SJCRH30 (cell line): ENCODE measurements at regions not wholly inside any gene's neighbourhood (a gene's known extent, or its start where the extent isn't known, plus 50 kb on each side); places are given as distances from the start of the nearest gene placed in this dataset.

Experiments
- DNase-seq, 2 experiments: peaks; one replicate each; pipeline ENCODE4 v3.0.0-alpha.2; 2015 to 2020
- H3K27ac ChIP-seq: fragments of 250-450 bp; sonication (Bioruptor Pico); 2 replicates; pipeline ENCODE4 v1.5.1; 2020; ENCODE audit warnings: mild to moderate bottlenecking, moderate library complexity
- H3K27me3 ChIP-seq: fragments of 250-450 bp; sonication (Bioruptor Pico); 2 replicates; pipeline ENCODE4 v1.5.1; 2020; ENCODE audit warnings: mild to moderate bottlenecking, moderate library complexity
- H3K36me3 ChIP-seq: fragments of 250-450 bp; sonication (Bioruptor Pico); 2 replicates; pipeline ENCODE4 v1.5.1; 2020; ENCODE audit warnings: mild to moderate bottlenecking, moderate library complexity
- H3K4me1 ChIP-seq: fragments of 250-450 bp; sonication (Bioruptor Pico); 2 replicates; pipeline ENCODE4 v1.5.1; 2020; ENCODE audit warnings: mild to moderate bottlenecking, moderate library complexity
- H3K4me3 ChIP-seq: fragments of 250-450 bp; sonication (Bioruptor Pico); 2 replicates; pipeline ENCODE4 v1.5.1; 2020; ENCODE audit warnings: mild to moderate bottlenecking, moderate library complexity
- H3K9me3 ChIP-seq: fragments of 250-450 bp; sonication (Bioruptor Pico); replicated peaks from 2 replicates; pipeline ENCODE4 v1.5.1; 2020; ENCODE audit warnings: mild to moderate bottlenecking, moderate library complexity

DNA sequence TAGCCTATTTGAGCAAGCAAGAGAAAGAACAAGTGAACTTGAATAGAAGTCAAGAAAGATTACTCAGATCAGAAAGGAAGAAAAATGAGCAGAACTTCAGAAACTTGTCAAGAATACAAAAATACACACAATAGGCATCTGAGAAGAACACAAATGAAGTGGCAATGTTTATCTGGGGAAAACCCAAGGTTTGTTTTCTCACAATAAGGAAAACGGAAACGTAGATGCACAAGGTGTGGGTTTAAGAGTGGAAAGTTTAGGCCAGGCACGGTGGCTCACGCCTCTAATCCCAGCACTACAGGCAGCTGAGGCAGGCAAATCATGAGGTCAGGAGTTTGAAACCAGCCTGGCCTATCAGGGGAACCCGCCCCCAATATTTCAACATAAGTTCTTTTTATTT is 159.5 kb upstream of the GYPC start:
- no peak for DNase-seq
- Histone ChIP-seq H3K9me3 (no peaks in the 10 kb centered on the region), H3K4me1 (no peaks in the 10 kb centered on the region), H3K27me3 (no peaks in the 10 kb centered on the region), H3K4me3 (no peak overlapping the region), H3K27ac (no peak overlapping the region), H3K36me3 (no peaks in the 10 kb centered on the region)

DNA sequence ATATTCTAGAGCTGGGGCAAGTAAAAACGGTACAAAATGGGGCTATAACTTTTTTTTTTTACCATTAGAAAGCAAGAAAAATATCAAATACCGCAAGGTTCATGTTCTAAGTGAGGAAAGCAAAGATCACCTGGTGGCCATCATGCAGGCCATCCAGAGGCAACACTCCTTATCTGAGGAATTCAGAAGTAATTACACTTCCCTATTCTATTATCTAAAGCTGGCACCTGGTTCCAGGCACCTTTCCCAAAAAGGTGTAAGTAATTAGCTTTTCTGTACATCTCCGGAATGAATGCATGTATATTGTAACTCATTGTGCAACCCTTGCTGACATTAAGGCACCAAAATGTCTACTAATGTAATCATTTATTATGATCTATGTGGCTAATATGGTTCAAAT is 152.5 kb upstream of the GYPC start:
- no peak overlapping the region for H3K27ac ChIP-seq
- H3K27me3 ChIP-seq: no peaks in the 10 kb centered on the region
- H3K4me3 ChIP-seq: no peak overlapping the region
- DNase-seq: no peak
- no peaks in the 10 kb centered on the region for H3K4me1 ChIP-seq
- H3K36me3 ChIP-seq: no peaks in the 10 kb centered on the region
- no peaks in the 10 kb centered on the region for H3K9me3 ChIP-seq

DNA sequence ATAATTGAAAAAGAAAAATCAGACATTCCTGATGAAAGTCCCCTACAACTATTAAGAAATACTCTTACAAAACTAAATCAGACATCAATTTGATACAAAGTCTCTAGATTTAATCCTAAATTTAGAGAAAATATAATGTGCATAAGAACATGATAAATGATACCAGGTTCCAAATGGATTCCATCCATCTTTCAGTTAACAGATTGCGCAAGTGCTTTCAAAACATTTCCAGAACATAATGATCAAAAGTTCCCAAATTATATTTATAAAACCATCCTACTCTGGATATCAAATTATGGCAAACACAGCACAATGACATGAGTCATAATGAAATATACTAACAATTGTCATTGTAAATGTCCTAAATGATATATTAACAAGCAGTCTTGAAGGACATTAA is 151.0 kb upstream of the GYPC start:
- Histone ChIP-seq H3K4me3 (no peak overlapping the region), H3K27ac (no peak overlapping the region), H3K27me3 (0 out of 2 replicates have a peak, but pooled peaks cover 1% of the 10 kb centered on the region), H3K36me3 (no peaks in the 10 kb centered on the region), H3K4me1 (no peaks in the 10 kb centered on the region; the same call in 1 of the 2 replicates), H3K9me3 (no peaks in the 10 kb centered on the region)
- no peak for DNase-seq

DNA sequence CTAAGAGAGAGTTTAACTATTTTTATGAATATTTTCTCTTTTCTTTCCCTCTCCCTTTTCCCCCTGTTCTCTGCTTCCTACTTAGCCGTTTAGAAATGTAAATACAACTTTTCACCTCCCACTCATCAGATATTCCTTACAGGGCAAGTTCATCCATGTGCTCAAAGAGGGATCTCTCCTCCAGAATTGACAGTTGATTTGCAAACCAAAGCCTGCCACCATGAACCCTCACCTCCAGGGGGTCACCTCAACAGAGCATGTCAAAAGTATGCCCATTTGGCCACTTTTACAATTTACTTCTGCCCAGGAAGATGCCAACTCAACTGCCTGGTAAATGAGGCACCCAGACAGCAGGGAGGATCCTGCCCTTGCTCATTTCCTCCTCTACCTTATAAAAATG is 149.2 kb upstream of the GYPC start:
- no peaks in the 10 kb centered on the region for H3K36me3 ChIP-seq
- no peak overlapping the region for H3K27ac ChIP-seq
- H3K4me3 ChIP-seq: no peak overlapping the region
- no peak for DNase-seq
- no peaks in the 10 kb centered on the region for H3K9me3 ChIP-seq
- 0 out of 2 replicates have a peak, but pooled peaks cover 4% of the 10 kb centered on the region for H3K27me3 ChIP-seq
- no peaks in the 10 kb centered on the region; the same call in 1 of the 2 replicates for H3K4me1 ChIP-seq

DNA sequence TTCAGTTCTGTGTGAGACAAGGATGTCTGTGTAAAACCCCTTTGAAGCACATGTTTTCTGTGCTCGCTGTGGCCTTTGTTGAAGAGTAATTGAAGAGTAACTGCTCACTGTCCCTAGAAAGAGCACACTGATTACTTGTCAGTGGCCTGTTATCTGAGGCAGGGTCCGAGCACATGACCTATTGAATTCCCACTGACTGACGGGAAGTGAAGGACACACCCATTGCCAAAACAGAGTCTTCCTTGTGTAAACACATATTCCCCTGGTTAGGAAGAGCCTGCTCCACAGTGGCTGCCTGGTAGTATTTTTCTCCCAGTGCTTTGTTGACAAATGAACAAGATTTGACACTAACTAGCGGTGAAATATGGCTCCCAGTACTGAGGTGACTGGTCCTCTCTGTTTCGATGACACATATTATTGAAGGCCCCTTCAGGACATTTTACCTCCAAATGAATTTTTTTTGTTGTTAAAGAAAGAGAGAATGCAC is 148.5 kb upstream of the GYPC start:
- H3K4me3 ChIP-seq: no peak overlapping the region
- no peaks in the 10 kb centered on the region; the same call in 1 of the 2 replicates for H3K4me1 ChIP-seq
- no peak overlapping the region for H3K27ac ChIP-seq
- H3K9me3 ChIP-seq: no peaks in the 10 kb centered on the region
- 0 out of 2 replicates have a peak, but pooled peaks cover 4% of the 10 kb centered on the region for H3K27me3 ChIP-seq
- H3K36me3 ChIP-seq: no peaks in the 10 kb centered on the region
- no peak for DNase-seq

DNA sequence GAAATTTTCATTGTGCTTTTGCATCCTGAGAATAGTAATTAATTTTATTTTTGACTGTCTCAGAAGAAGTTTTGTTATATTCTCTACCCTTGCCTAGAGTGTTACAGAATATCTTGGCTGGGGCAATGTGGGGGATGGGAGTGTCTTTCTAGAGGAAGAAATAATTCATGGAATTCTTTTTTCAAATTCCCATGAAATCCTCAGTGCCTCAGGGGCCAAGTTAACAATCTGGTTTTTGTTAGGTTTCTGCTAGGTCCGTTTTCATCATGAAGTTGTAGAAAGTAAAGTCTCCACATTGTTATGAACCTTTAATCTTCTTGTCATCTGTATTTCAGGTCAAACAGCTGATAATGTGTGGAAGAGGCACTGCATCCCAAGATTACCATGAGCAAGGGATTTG is 145.6 kb upstream of the GYPC start:
- no peaks in the 10 kb centered on the region; the same call in 1 of the 2 replicates for H3K4me1 ChIP-seq
- no peak overlapping the region for H3K4me3 ChIP-seq
- no peak overlapping the region for H3K27ac ChIP-seq
- 0 out of 2 replicates have a peak, but pooled peaks cover 4% of the 10 kb centered on the region for H3K27me3 ChIP-seq
- H3K36me3 ChIP-seq: no peaks in the 10 kb centered on the region
- H3K9me3 ChIP-seq: no peaks in the 10 kb centered on the region
- DNase-seq: no peak

DNA sequence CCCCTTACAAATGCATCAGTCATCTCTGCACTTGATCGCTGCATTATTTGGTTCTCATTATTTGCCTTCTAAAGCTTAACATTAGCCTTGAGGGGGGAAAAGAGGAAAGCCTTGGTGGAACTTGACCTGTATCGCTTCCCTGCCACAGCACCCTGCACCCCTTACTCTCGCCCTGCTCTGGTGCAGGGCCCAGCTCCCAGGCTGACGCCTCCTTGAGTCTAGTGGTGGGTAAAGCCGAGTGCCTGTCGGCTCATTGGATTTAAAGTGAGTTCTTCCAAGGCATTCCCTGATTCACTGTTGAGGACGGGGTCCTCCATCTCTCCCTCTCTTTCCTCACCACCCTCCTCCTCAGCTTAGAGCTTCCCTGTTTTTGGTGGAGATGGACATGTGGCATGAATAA is 145.0 kb upstream of the GYPC start:
- no peaks in the 10 kb centered on the region for H3K36me3 ChIP-seq
- no peaks in the 10 kb centered on the region; the same call in 1 of the 2 replicates for H3K4me1 ChIP-seq
- no peaks in the 10 kb centered on the region for H3K9me3 ChIP-seq
- H3K27me3 ChIP-seq: 0 out of 2 replicates have a peak, but pooled peaks cover 4% of the 10 kb centered on the region
- no peak overlapping the region for H3K4me3 ChIP-seq
- no peak overlapping the region for H3K27ac ChIP-seq
- DNase-seq: no peak

DNA sequence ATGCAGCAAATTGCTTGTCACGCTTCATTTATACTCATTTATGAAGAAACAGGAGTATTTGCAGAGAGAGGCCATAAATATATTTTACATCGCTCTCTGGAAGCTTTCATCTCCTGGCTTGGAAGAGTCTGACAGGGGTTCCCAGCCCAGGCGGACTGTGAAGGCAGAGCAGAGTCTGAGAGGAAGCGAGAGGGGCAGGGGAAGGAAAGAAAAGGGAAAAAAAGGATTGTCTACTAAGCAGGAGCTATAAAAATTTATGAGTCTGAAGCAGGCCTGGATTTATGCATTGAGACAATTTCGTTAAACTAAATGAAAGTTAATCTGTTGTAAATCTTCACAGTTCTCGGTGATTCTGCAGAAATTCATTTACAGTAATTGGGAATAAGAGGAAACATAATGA is 143.9 kb upstream of the GYPC start:
- no peak overlapping the region for H3K4me3 ChIP-seq
- no peaks in the 10 kb centered on the region for H3K9me3 ChIP-seq
- 0 out of 2 replicates have a peak, but pooled peaks cover 4% of the 10 kb centered on the region for H3K27me3 ChIP-seq
- H3K4me1 ChIP-seq: no peaks in the 10 kb centered on the region; the same call in 1 of the 2 replicates
- DNase-seq: no peak
- no peak overlapping the region for H3K27ac ChIP-seq
- no peaks in the 10 kb centered on the region for H3K36me3 ChIP-seq

DNA sequence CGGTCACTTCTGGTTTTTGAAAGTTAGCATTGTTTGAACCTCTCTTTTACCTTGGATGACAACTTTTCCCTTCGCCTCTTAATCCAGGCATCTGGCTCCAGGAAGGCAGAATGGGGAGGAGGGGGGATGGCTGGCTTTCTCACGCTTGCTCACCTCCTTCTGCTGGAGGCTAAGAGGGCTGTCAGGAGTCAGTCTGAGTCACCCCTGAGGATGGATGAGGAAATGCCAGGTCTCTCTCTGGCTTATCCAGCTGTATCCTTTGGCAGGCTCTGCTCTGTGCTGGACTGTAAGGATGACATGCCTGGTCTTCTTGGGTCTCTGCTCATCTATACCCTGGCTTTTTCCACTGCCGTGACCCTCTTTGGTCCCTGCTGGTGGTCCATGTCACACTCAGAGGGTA is 142.9 kb upstream of the GYPC start:
- Histone ChIP-seq H3K27ac (no peak overlapping the region), H3K4me3 (no peak overlapping the region), H3K4me1 (no peaks in the 10 kb centered on the region; the same call in 1 of the 2 replicates), H3K27me3 (0 out of 2 replicates have a peak, but pooled peaks cover 4% of the 10 kb centered on the region), H3K9me3 (no peaks in the 10 kb centered on the region), H3K36me3 (no peaks in the 10 kb centered on the region)
- no peak for DNase-seq

DNA sequence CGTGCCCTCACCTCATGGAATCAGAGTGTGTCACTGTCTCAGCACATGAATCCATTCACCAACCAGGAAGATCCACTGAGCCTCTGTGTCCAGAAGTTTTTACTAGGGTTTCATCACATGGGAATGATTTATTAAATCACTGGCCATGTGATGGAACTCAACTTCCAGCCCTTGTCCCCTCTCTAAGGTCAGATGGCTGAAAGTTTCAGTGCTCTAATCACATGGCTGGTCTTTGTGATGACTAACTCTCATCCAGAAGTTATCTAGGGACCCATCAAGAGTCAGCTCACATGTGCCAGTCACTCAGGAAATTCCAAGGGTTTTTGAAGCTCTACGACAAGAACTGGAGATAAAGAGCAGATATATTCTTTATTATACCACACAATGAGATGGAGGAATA is 140.5 kb upstream of the GYPC start:
- Histone ChIP-seq H3K4me3 (no peak overlapping the region), H3K27me3 (no peaks in the 10 kb centered on the region), H3K4me1 (no peaks in the 10 kb centered on the region), H3K9me3 (no peaks in the 10 kb centered on the region), H3K36me3 (no peaks in the 10 kb centered on the region), H3K27ac (no peak overlapping the region)
- DNase-seq: no peak

DNA sequence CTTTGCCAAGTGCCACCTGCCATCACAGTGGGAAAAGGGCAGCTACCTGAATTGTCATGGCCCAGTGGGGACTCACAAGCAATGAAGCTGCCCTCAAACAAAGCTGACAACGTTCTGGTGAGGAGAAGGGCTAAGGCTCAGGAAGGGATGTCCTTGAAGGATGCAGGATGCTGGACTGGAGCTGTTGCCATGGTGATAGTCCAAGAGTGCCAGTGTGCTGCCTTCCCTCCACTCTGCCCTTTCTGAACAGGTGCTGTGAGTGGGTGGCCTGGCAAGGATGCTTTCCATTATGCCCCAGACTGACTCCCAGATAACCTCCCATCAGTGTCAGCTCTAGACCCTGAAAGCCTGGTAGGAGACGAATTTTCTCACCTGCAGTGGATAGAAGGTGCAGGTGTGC is 137.8 kb upstream of the GYPC start:
- Histone ChIP-seq H3K27ac (no peak overlapping the region), H3K4me1 (no peaks in the 10 kb centered on the region), H3K27me3 (no peaks in the 10 kb centered on the region), H3K4me3 (no peak overlapping the region), H3K9me3 (no peaks in the 10 kb centered on the region), H3K36me3 (no peaks in the 10 kb centered on the region)
- no peak for DNase-seq

DNA sequence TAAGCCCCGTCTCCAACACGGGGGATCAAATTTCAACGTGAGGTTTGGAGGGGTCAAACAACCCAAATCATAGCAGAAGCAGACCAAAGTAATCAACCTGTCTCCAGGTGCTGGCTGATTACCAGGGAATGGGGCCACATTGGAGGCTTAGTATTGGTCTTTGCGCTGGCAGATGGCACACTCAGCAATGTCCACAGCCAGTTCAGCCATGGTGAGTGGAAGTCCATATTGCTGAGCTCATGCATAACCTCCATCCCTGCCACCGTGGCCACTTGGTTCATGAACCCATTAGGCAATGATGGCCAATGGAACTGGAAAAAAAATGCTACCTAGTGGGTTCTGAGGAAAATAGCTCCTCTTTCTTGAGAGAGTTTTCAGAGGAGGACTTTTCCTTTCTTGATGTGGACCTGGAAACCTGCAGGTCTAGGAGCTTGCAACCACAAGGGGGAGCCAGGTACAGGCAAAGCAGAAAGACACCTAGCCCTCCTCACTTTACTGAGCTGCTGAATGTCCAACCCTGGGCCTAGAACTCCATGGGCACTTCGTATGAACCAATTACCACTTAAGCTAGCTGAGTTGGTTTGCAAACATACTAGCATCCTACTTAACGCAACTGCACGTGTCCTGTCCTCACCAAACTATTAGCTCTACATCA is 128.0 kb upstream of the GYPC start:
- no peak overlapping the region for H3K27ac ChIP-seq
- no peaks in the 10 kb centered on the region for H3K27me3 ChIP-seq
- no peaks in the 10 kb centered on the region for H3K9me3 ChIP-seq
- H3K4me3 ChIP-seq: no peak overlapping the region
- peak; percentile 50 to 62 for DNase-seq
- no peaks in the 10 kb centered on the region for H3K4me1 ChIP-seq
- H3K36me3 ChIP-seq: no peaks in the 10 kb centered on the region

DNA sequence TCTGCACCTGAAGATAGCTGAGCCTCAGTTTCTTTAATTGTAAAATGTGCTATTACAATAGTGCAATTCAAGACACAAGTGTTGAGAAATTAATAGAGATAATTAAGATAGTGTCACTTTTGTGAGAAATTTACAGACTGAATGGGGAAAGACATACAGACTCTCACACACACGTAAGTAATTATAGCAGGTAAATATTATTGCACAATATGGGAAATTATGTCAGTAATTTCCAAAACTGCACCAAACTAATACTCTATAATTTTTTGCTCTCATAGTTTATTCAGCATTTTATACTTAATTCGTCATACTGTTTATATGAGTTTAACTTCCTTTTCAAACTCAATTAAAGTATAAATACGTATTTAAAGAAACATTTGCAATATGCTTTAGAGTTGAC is 124.9 kb upstream of the GYPC start:
- Histone ChIP-seq H3K4me1 (no peaks in the 10 kb centered on the region), H3K27ac (no peak overlapping the region)
- no peak for DNase-seq

DNA sequence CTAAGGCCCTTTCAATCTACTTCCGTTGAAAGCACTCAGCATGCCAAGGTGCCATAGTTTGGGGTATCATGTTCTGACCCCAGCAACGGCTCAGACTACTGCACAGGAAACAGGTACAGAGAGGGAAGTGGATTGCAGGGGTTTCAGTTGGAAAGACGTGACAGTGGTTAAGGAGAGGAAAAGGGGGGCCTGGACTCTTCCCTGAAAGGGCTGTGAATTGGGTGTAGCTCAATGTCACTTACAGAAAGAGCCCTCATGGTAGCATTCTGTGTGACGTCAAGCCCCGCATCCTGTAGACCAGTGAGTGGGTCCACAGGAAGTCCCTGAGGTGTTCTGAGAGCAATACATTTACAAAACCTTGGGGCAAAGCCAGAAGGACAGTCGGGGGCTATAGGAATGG is 121.5 kb upstream of the GYPC start:
- Histone ChIP-seq H3K9me3 (no peaks in the 10 kb centered on the region), H3K4me1 (no peaks in the 10 kb centered on the region), H3K36me3 (no peaks in the 10 kb centered on the region), H3K27ac (no peak overlapping the region), H3K27me3 (no peaks in the 10 kb centered on the region), H3K4me3 (no peak overlapping the region)
- DNase-seq: no peak

More for the DNA sequence above, 124.9 kb upstream of the GYPC start:
- no peak overlapping the region for H3K4me3 ChIP-seq
- H3K9me3 ChIP-seq: no peaks in the 10 kb centered on the region
- no peaks in the 10 kb centered on the region for H3K27me3 ChIP-seq
- H3K36me3 ChIP-seq: no peaks in the 10 kb centered on the region

DNA sequence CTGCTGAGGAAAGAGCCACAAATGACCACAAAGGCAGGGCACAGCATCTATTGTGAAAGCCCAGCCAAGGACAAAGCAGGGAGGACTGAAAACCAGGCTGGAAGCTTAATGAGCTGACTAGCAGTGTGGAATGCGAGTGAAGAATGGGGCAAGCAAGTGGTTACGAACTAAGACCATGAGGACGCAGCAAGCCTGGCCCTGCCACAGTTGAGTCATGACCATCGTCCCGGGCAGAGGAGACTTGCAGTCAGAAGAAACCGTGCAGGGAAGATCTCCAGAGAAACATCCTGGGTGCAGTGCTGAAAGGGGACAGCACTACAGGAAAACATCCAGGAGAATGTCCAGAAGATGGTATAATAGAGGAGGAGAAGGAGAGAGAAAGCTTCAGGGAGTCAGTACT is 120.5 kb upstream of the GYPC start:
- Histone ChIP-seq H3K27ac (no peak overlapping the region), H3K27me3 (no peaks in the 10 kb centered on the region), H3K36me3 (no peaks in the 10 kb centered on the region), H3K9me3 (no peaks in the 10 kb centered on the region), H3K4me3 (no peak overlapping the region), H3K4me1 (no peaks in the 10 kb centered on the region)
- no peak for DNase-seq

DNA sequence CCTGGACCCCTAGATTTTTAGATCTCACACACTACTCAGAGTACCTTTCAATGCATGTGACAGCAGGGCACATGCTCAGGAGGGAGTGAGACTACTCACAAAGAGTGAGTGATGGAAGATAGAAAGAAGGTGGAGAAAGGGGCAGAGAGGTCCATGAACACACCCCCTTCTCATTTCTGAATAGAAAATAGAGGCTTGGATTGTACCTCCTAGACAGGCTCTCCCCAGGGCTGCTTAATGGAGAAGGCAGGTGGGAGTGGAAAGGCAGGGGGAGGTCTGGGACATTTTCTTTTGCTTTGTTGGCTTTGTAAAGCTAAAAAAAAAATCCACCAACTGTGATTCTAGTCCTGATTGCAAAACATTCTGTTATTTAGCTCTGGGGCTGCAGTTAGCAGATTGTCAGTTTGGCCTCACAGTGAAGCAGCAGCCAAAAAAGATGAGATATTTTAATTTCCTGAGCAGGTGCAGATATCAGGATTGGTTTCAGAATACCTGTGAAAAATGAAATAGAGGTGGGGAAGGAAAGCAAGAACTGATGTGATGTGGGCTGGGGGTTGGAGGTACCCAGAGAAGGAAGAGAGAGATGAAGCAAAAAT is 119.3 kb upstream of the GYPC start:
- Histone ChIP-seq H3K36me3 (no peaks in the 10 kb centered on the region), H3K27me3 (no peaks in the 10 kb centered on the region), H3K4me1 (no peaks in the 10 kb centered on the region), H3K9me3 (no peaks in the 10 kb centered on the region), H3K4me3 (no peak overlapping the region), H3K27ac (no peak overlapping the region)
- DNase-seq: no peak
